Stimulated activated CD4-positive, alpha-beta T cell treated with anti-CD3 and anti-CD28 coated beads, Interleukin-1b, Interleukin-23, amount 100 ng/mL, for 24 hours (primary cell): ENCODE measurements at regions not wholly inside any gene's neighbourhood (a gene's known extent, or its start where the extent isn't known, plus 50 kb on each side); places are given as distances from the start of the nearest gene placed in this dataset.

Experiments
- DNase-seq, 4 experiments: peaks; one replicate each; pipeline ENCODE4 v3.0.0-alpha.2; 2020; ENCODE audit warnings: low read depth in 4 of 4, low spot score in 1 of 4

GRCh38 chr5:7955476-7955875 is 86.5 kb downstream of the MTRR start:
- DNase-seq: no peak

GRCh38 chr5:7957329-7957728 is 88.4 kb downstream of the MTRR start:
- DNase-seq: no peak

- no peak for DNase-seq
Measured at GRCh38 chr5:7960142-7960541, 91.2 kb downstream of the MTRR start.

GRCh38 chr5:7961540-7961939 is 92.6 kb downstream of the MTRR start:
- DNase-seq: no peak

GRCh38 chr5:7970816-7971215 is 101.9 kb downstream of the MTRR start:
- no peak for DNase-seq

- no peak for DNase-seq
Measured at GRCh38 chr5:7976411-7977190, 107.7 kb downstream of the MTRR start.

GRCh38 chr5:7978114-7978513 is 109.2 kb downstream of the MTRR start:
- no peak for DNase-seq

- no peak for DNase-seq
Measured at GRCh38 chr5:7978991-7979390, 110.0 kb downstream of the MTRR start.

- DNase-seq: no peak
Measured at GRCh38 chr5:7980881-7981280, 111.9 kb downstream of the MTRR start.

- DNase-seq: no peak
Measured at GRCh38 chr5:7983433-7983832, 114.5 kb downstream of the MTRR start.

GRCh38 chr5:7991125-7991821 is 122.3 kb downstream of the MTRR start:
- DNase-seq: no peak

- DNase-seq: no peak
Measured at GRCh38 chr5:7995688-7996294, 126.8 kb downstream of the MTRR start.

GRCh38 chr5:8005416-8005815 is 136.5 kb downstream of the MTRR start:
- DNase-seq: no peak

GRCh38 chr5:8012131-8012977 is 143.4 kb downstream of the MTRR start:
- no peak for DNase-seq

GRCh38 chr5:8013948-8014710 is 145.2 kb downstream of the MTRR start:
- DNase-seq: no peak

- DNase-seq: no peak
Measured at GRCh38 chr5:8019719-8020218, 150.8 kb downstream of the MTRR start.

- no peak for DNase-seq
Measured at GRCh38 chr5:8020861-8021514, 152.0 kb downstream of the MTRR start.

GRCh38 chr5:8028243-8028642 is 159.3 kb downstream of the MTRR start:
- DNase-seq: no peak

GRCh38 chr5:8033261-8033660 is 164.3 kb downstream of the MTRR start:
- DNase-seq: no peak

- no peak for DNase-seq
Measured at GRCh38 chr5:8034852-8035251, 165.9 kb downstream of the MTRR start.
